ENCODE measurements at regions not wholly inside any gene's neighbourhood (a gene's known extent, or its start where the extent isn't known, plus 50 kb on each side); places are given as distances from the start of the nearest gene placed in this dataset.

DNA sequence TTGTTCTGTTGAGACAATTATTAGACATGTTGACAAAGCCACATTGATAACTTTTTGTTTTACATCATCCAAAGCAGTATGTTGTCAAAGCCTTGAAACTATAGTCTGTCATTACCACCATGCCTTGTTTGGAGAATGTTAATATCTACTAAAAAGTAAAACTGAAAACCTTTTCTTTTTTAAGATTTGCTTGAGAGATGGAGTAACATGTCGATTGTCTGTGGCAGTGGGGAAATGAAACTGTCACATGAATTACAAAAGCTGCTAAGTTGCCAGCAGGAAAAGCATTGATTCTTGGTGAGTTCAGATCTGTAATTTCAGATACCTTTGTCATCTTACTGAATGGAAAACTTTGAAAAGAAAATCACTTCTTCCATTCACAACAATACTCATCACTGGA is 69.1 kb downstream of the TFPI2 start:
- TF ChIP-seq FOXA1 (IDR thresholded peaks at IDR 0.05) (no peak), RAD21 (IDR thresholded peaks at IDR 0.05) (no peak), HNF4G (IDR thresholded peaks at IDR 0.05) (no peak), GABPA (IDR thresholded peaks at IDR 0.05 in 1 of 2, conservative IDR thresholded peaks at IDR 0.05 in 1 of 2) (no peak), EGR1 (IDR thresholded peaks at IDR 0.05; ENCODE audit: low read depth in 2 of 2) (no peak), FOXA2 (IDR thresholded peaks at IDR 0.05) (no peak), RXRA (IDR thresholded peaks at IDR 0.05) (no peak), YY1 (IDR thresholded peaks at IDR 0.05) (no peak), HNF4A (conservative IDR thresholded peaks at IDR 0.05) (no peak), SP1 (IDR thresholded peaks at IDR 0.05) (no peak), NR2F2 (IDR thresholded peaks at IDR 0.05) (no peak), JUND (IDR thresholded peaks at IDR 0.05) (no peak), TAF1 (conservative IDR thresholded peaks at IDR 0.05) (no peak)
- TF ChIP-seq, protein P1, sequence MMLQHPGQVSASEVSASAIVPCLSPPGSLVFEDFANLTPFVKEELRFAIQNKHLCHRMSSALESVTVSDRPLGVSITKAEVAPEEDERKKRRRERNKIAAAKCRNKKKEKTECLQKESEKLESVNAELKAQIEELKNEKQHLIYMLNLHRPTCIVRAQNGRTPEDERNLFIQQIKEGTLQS (IDR thresholded peaks at IDR 0.05) = no peak
- TF ChIP-seq, protein P2, sequence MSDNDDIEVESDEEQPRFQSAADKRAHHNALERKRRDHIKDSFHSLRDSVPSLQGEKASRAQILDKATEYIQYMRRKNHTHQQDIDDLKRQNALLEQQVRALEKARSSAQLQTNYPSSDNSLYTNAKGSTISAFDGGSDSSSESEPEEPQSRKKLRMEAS (IDR thresholded peaks at IDR 0.05) = no peak
- TF ChIP-seq, protein P3, sequence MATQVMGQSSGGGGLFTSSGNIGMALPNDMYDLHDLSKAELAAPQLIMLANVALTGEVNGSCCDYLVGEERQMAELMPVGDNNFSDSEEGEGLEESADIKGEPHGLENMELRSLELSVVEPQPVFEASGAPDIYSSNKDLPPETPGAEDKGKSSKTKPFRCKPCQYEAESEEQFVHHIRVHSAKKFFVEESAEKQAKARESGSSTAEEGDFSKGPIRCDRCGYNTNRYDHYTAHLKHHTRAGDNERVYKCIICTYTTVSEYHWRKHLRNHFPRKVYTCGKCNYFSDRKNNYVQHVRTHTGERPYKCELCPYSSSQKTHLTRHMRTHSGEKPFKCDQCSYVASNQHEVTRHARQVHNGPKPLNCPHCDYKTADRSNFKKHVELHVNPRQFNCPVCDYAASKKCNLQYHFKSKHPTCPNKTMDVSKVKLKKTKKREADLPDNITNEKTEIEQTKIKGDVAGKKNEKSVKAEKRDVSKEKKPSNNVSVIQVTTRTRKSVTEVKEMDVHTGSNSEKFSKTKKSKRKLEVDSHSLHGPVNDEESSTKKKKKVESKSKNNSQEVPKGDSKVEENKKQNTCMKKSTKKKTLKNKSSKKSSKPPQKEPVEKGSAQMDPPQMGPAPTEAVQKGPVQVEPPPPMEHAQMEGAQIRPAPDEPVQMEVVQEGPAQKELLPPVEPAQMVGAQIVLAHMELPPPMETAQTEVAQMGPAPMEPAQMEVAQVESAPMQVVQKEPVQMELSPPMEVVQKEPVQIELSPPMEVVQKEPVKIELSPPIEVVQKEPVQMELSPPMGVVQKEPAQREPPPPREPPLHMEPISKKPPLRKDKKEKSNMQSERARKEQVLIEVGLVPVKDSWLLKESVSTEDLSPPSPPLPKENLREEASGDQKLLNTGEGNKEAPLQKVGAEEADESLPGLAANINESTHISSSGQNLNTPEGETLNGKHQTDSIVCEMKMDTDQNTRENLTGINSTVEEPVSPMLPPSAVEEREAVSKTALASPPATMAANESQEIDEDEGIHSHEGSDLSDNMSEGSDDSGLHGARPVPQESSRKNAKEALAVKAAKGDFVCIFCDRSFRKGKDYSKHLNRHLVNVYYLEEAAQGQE (IDR thresholded peaks at IDR 0.05) = no peak
- TF ChIP-seq, protein P4, sequence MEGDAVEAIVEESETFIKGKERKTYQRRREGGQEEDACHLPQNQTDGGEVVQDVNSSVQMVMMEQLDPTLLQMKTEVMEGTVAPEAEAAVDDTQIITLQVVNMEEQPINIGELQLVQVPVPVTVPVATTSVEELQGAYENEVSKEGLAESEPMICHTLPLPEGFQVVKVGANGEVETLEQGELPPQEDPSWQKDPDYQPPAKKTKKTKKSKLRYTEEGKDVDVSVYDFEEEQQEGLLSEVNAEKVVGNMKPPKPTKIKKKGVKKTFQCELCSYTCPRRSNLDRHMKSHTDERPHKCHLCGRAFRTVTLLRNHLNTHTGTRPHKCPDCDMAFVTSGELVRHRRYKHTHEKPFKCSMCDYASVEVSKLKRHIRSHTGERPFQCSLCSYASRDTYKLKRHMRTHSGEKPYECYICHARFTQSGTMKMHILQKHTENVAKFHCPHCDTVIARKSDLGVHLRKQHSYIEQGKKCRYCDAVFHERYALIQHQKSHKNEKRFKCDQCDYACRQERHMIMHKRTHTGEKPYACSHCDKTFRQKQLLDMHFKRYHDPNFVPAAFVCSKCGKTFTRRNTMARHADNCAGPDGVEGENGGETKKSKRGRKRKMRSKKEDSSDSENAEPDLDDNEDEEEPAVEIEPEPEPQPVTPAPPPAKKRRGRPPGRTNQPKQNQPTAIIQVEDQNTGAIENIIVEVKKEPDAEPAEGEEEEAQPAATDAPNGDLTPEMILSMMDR (IDR thresholded peaks at IDR 0.05; ENCODE audit: low read depth, low read length, missing input control) = no peak
- TF ChIP-seq, protein P5, sequence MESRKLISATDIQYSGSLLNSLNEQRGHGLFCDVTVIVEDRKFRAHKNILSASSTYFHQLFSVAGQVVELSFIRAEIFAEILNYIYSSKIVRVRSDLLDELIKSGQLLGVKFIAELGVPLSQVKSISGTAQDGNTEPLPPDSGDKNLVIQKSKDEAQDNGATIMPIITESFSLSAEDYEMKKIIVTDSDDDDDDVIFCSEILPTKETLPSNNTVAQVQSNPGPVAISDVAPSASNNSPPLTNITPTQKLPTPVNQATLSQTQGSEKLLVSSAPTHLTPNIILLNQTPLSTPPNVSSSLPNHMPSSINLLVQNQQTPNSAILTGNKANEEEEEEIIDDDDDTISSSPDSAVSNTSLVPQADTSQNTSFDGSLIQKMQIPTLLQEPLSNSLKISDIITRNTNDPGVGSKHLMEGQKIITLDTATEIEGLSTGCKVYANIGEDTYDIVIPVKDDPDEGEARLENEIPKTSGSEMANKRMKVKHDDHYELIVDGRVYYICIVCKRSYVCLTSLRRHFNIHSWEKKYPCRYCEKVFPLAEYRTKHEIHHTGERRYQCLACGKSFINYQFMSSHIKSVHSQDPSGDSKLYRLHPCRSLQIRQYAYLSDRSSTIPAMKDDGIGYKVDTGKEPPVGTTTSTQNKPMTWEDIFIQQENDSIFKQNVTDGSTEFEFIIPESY (IDR thresholded peaks at IDR 0.05) = no peak
- H3K4me1 ChIP-seq (ENCODE audit: control insufficient read depth in 4 of 4, insufficient read depth in 4 of 4, low read length in 3 of 4) = no peaks in the 10 kb centered on the region
- no peak overlapping the region for H3K27ac ChIP-seq (ENCODE audit: low read depth in 1 of 2, low read length in 2 of 2)
- DNase-seq (ENCODE audit: low spot score) = no peak
- H3K9ac ChIP-seq (ENCODE audit: low read depth in 1 of 2, low read length in 2 of 2) = no peak overlapping the region
- H3K9me3 ChIP-seq (ENCODE audit: control insufficient read depth in 4 of 4, low read length in 3 of 4) = no peaks in the 10 kb centered on the region
- peaks cover 0 to 3% (median 0%) of the 10 kb centered on the region in 4 donors for H3K27me3 ChIP-seq (ENCODE audit: control insufficient read depth in 4 of 4, insufficient read depth in 4 of 4, low read length in 3 of 4)
- no peaks in the 10 kb centered on the region for H3K36me3 ChIP-seq (ENCODE audit: control insufficient read depth in 4 of 4, insufficient read depth in 3 of 4, low read depth in 1 of 4, low read length in 3 of 4)
- WGBS = 52% methylated on average over 1 of the region's 1 CpG
- no peak overlapping the region for H3K4me3 ChIP-seq (ENCODE audit: low read depth in 1 of 3, low read length in 3 of 3)

All from liver (tissue), 8 donors.